Ishikawa (cell line): ENCODE measurements at regions not wholly inside any gene's neighbourhood (a gene's known extent, or its start where the extent isn't known, plus 50 kb on each side); places are given as distances from the start of the nearest gene placed in this dataset.

Experiments used
- CEBPB ChIP-seq: IDR thresholded peaks from 2 replicates; pipeline ENCODE4 v1.6.1; 2012
- MAX ChIP-seq: IDR thresholded peaks from 2 replicates; pipeline ENCODE4 v1.6.1; 2012

GRCh38 chr9:135019224-135019623 is 68.2 kb upstream of the OLFM1 start:
- TF ChIP-seq MAX = no peak
- TF ChIP-seq CEBPB = no peak
